ENCODE measurements at regions not wholly inside any gene's neighbourhood (a gene's known extent, or its start where the extent isn't known, plus 50 kb on each side); places are given as distances from the start of the nearest gene placed in this dataset.

- H3K9me3 Mint-ChIP-seq (ENCODE audit: unreplicated experiment): no peaks in the 10 kb centered on the region
- H3K4me1 Mint-ChIP-seq (ENCODE audit: unreplicated experiment): no peaks in the 10 kb centered on the region
These were observed 490.9 kb upstream of the TBX3 start for GRCh38 chr12:115174920-115175319.

GRCh38 chr12:115172521-115172920 lies 488.5 kb upstream of the TBX3 start:
- Mint-ChIP-seq H3K4me1 (ENCODE audit: unreplicated experiment) (no peaks in the 10 kb centered on the region), H3K9me3 (ENCODE audit: unreplicated experiment) (no peaks in the 10 kb centered on the region), H3K4me3 (ENCODE audit: unreplicated experiment) (no peak overlapping the region), H3K27ac (ENCODE audit: unreplicated experiment) (no peak overlapping the region), H3K36me3 (ENCODE audit: low read depth, unreplicated experiment) (no peaks in the 10 kb centered on the region), H3K27me3 (ENCODE audit: unreplicated experiment) (peaks cover 2% of the 10 kb centered on the region)
- TF ChIP-seq CTCF (IDR thresholded peaks at IDR 0.05; ENCODE audit: unreplicated experiment): no peak
- DNase-seq (ENCODE audit: low spot score): no peak

More at GRCh38 chr12:115174920-115175319, 490.9 kb upstream of the TBX3 start:
- no peaks in the 10 kb centered on the region for H3K36me3 Mint-ChIP-seq (ENCODE audit: low read depth, unreplicated experiment)
- H3K4me3 Mint-ChIP-seq (ENCODE audit: unreplicated experiment): no peak overlapping the region
- TF ChIP-seq CTCF (IDR thresholded peaks at IDR 0.05; ENCODE audit: unreplicated experiment): no peak
- no peak overlapping the region for H3K27ac Mint-ChIP-seq (ENCODE audit: unreplicated experiment)
- H3K27me3 Mint-ChIP-seq (ENCODE audit: unreplicated experiment): peaks cover 2% of the 10 kb centered on the region
- DNase-seq (ENCODE audit: low spot score): no peak

- Mint-ChIP-seq H3K9me3 (ENCODE audit: unreplicated experiment) (no peaks in the 10 kb centered on the region), H3K27ac (ENCODE audit: unreplicated experiment) (no peak overlapping the region), H3K36me3 (ENCODE audit: low read depth, unreplicated experiment) (no peaks in the 10 kb centered on the region), H3K27me3 (ENCODE audit: unreplicated experiment) (peaks cover 2% of the 10 kb centered on the region), H3K4me3 (ENCODE audit: unreplicated experiment) (no peak overlapping the region), H3K4me1 (ENCODE audit: unreplicated experiment) (no peaks in the 10 kb centered on the region)
- DNase-seq (ENCODE audit: low spot score): no peak
- TF ChIP-seq CTCF (IDR thresholded peaks at IDR 0.05; ENCODE audit: unreplicated experiment): no peak
These were observed 486.0 kb upstream of the TBX3 start for GRCh38 chr12:115169981-115170380.

GRCh38 chr12:115166698-115167315 lies 482.8 kb upstream of the TBX3 start:
- no peak overlapping the region for H3K4me3 Mint-ChIP-seq (ENCODE audit: unreplicated experiment)
- H3K27me3 Mint-ChIP-seq (ENCODE audit: unreplicated experiment): peaks cover 2% of the 10 kb centered on the region
- DNase-seq (ENCODE audit: low spot score): no peak
- no peak overlapping the region for H3K27ac Mint-ChIP-seq (ENCODE audit: unreplicated experiment)
- TF ChIP-seq CTCF (IDR thresholded peaks at IDR 0.05; ENCODE audit: unreplicated experiment): no peak
- no peaks in the 10 kb centered on the region for H3K4me1 Mint-ChIP-seq (ENCODE audit: unreplicated experiment)
- no peaks in the 10 kb centered on the region for H3K36me3 Mint-ChIP-seq (ENCODE audit: low read depth, unreplicated experiment)
- H3K9me3 Mint-ChIP-seq (ENCODE audit: unreplicated experiment): no peaks in the 10 kb centered on the region

DNA sequence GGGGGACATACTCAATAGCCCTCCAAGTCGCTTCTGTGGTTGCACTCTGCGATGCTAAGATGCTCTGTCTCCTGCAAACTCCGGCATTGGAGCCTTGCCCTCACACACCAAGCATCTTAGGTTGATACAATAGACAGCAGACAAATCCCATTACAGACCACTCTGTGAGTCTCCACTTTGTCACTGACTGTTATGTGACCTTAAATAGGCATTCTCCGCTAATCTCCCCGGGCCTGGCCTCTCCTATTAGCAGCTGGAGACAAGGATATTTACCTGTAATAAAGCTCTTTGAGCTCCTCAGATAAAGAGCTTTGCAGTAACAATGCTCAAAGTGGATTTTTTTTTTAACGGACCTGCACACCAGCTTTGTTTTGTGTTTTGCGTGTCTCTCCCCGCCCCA lies 479.7 kb upstream of the TBX3 start:
- no peaks in the 10 kb centered on the region for H3K36me3 Mint-ChIP-seq (ENCODE audit: low read depth, unreplicated experiment)
- no peak for DNase-seq (ENCODE audit: low spot score)
- H3K4me3 Mint-ChIP-seq (ENCODE audit: unreplicated experiment): no peak overlapping the region
- peaks cover 3% of the 10 kb centered on the region for H3K27me3 Mint-ChIP-seq (ENCODE audit: unreplicated experiment)
- no peak for TF ChIP-seq CTCF (IDR thresholded peaks at IDR 0.05; ENCODE audit: unreplicated experiment)
- H3K27ac Mint-ChIP-seq (ENCODE audit: unreplicated experiment): no peak overlapping the region
- H3K9me3 Mint-ChIP-seq (ENCODE audit: unreplicated experiment): no peaks in the 10 kb centered on the region
- no peaks in the 10 kb centered on the region for H3K4me1 Mint-ChIP-seq (ENCODE audit: unreplicated experiment)
